ENCODE measurements at regions not wholly inside any gene's neighbourhood (a gene's known extent, or its start where the extent isn't known, plus 50 kb on each side); places are given as distances from the start of the nearest gene placed in this dataset.
"Not testable (repeated sequence)": the region's sequence is repeated elsewhere in the genome, so short reads cannot be mapped to it uniquely, and the experiment has no call there.

DNA sequence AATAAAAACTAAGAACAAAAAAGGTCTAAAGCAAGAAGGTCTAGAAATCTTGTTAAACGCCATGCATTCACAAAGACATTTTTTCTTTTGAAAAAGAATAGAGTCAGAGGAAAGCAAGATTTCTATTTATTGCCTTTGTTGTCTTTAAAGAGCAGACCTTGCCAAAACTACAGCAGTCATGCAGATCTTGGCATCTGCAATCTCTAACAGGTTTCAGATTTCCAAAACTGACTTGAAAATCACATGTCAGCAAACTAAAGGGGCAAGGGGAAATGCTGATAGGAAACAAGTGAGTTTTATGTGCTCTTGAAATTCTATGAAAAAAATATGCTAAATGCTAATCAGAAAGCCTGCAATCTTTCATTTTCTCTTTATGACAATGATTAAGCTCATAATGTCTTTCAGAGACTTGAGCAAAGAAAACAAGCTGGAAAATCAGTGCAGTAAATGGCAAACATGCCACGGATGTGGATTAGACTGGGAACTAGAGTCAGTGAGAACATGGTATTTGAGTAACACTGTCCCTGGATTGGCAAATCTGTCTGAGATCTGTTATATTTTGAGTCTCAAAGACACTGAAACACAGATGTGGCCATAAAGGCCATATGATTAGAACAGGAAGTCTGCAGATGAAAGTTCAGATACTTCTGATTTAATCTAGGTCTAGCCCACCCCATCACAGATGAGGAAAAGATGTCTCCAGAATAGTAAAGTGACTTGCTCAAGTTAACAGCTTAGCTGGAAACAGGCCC, 361.4 kb upstream of the RPS23 start:
- DNase-seq, result no peak

DNA sequence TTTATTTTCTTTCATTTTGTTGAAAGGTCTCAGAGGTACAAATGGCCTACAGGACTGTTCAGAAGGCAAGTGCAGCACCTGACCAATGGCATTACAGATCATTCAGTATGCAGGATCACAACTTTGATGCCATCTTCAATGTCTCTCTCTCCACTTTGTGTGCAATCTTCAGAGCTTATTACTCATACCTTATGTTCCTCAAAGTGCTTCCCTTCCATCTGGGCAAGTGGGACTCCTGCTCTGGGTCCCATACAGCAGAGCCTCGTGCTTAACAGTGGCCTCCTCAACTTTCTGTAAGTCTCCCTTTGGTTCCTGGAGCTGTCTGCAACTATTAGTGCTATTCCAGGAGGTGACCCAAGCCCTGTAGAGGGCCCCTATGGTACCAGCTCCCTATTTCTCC, 358.4 kb upstream of the RPS23 start:
- no peak for DNase-seq

DNA sequence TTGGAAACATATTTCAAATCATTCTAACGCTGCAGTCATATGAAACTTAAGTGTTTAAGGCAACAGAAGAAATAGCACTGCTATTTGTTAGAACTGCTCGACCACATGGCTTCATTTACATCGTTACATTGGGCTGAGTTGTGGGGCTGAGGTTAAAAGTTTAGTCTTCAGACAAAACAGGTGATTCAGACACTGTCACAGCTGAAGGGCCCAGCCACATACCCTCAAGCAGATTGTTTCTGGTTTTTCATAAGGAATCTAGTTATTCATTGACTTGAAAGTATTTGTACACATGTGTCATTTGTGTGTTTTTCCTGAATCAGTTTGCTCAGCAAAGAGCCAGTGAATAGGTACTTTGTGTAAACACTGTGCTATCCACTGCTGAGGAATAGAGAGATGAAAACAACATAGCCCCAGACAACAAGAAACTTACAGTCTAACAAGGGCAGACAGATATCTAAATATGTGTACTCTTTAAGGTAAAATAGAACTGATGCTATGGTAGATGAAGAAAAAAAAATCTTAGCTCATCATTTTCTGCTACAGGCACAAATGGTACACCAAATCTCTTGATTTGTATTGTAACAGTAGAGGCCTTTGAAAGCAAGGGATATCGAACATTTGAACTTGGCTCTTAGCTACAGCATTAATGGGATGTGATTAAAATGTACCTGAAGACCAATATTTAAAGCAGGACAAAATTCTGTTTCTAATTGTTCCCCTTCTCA, 357.6 kb upstream of the RPS23 start:
- DNase-seq, result no peak

DNA sequence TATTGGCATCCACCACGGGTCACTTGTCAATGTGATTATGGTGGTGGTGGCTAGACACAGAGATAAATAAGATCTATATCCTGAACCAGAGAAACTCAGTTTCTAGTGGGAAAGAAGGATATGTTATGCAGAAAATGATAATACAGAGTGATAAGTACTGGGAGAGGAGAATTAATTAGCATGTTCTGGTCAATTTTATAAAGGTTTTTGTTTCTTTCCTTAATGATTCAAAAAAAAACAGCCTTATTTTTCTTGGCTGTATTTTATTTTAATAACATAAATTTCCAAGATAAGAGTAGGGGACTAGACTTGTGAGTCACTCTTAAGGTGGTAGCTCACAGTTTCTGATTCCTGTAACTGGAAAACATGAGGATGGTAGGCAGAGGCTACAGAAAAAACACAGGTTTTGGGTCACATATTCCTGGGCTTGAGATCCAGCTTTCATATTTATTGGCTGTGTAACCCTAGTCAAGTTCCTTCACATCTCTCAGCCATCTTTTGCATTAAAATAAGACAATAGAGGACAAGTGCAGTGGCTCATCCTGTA, 350.3 kb upstream of the RPS23 start:
- no peak for DNase-seq

DNA sequence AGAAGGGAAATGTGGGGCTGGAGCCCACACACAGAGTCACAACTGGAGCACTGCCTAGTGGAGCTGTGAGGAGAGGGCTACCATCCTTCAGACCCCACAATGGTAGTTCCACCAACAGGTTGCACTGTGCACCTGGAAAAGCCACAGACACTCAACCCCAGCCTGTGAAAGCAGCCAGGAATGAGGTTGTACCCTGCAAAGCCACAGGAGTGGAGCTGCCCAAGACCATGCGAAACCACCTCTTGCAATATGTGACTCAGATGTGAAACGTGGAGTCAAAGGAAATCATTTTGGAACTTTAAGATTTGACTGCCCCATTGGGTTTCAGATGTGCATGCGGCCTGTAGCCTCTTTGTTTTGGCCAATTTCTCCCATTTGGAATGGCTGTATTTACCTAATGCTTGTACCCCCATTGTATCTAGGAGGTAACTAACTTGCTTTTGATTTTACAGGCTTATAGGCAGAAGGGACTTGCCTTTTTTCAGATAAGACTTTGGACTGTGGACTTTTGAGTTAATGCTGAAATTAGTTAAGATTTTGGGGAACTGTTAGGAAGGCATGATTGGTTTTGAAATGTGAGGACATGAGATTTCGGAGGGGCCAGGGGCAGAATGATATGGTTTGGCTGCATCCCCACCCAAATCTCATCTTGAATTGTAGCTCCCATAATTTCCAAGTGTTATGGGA, 348.9 kb upstream of the RPS23 start:
- DNase-seq, result not testable (repeated sequence)

DNA sequence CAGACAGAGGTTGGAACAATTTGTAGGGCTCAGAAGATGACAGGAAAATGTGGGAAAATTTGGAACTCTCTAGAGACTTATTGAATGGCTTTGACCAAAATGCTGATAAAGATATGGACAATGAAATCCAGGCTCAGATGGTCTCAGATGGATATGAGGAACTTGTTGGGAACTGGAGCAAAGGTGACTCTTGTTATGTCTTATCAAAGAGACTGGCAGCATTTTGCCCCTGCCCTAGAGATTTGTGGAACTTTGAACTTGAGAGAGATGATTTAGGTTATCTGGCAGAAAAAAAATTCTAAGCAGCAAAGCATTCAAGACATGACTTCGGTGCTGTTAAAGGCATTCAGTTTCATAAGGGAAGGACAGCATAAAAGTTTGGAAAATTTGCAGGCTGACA, 347.9 kb upstream of the RPS23 start:
- DNase-seq, result not testable (repeated sequence)

DNA sequence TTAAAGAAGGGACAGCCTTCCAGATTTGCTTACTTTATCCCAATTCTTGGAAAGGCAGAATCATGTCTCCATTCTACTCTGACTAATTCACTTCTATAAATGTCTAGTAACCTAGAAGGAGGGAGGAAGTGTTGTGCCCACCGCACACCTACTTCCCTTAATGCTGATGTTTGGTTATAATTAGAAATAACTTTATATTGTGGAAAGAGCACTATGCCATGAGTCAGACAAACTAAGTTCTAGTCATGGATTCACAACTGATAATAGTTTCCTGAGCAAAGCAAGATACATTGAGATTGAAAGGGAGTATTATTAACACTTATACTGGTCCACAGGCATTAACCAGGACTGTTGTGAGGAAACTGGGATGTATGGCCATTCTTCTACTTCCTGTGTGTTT, 345.9 kb upstream of the RPS23 start:
- DNase-seq, result no peak

DNA sequence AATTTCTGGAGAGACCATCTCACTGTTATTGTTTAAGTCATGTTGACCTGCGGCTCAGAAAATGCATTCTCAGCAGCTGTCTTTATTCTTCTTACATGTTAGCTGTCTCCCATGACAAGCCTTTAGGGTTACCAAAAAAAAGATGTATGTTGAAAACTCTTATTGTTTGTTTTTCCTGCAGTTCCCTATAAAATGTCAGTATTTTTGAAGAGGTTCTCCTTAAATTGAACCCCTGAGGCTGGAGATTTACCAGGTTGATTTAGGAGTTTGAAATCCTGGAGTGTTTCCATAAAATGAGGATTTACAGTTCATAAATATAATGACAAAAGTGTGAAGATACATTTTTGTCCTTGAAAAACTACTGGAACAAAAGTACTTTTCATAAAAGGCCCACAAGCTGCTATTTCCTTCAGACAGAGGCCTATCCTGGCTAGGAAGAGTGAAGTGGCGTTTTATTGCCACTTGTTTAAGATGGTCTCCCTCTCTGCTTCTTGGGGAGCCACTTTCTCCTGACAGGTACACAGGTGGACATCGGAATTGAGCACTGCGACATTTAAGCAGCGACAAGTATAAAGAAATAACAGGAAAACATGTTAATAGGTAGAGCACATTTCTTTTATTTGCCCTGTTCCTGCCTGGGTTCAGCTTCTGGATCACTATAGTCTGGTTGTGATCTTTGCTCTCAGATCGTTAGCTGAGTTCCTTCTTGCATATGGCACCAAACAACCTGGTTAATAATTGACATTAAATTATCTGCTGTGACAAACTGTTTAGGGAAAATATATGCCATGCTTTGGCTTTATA, 344.8 kb upstream of the RPS23 start:
- no peak for DNase-seq

DNA sequence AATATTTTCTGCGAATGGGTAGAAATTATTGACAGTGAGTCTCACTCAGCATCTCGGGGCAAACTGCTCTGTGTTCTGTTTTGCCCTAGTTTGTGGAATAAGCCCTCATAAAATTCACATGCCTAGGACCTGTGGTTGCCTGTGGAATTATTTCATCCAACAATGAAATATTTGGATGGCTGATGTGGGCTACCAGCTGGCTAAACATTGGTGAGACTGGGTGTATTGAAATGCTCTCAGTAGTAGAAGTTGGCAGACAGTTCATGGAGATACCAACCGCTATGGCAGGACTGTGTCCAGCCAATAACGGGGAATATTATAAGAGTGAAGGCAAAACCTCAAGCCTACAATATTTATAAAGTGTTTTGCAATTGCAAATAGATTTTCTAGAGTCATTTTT, 344.1 kb upstream of the RPS23 start:
- no peak for DNase-seq

DNA sequence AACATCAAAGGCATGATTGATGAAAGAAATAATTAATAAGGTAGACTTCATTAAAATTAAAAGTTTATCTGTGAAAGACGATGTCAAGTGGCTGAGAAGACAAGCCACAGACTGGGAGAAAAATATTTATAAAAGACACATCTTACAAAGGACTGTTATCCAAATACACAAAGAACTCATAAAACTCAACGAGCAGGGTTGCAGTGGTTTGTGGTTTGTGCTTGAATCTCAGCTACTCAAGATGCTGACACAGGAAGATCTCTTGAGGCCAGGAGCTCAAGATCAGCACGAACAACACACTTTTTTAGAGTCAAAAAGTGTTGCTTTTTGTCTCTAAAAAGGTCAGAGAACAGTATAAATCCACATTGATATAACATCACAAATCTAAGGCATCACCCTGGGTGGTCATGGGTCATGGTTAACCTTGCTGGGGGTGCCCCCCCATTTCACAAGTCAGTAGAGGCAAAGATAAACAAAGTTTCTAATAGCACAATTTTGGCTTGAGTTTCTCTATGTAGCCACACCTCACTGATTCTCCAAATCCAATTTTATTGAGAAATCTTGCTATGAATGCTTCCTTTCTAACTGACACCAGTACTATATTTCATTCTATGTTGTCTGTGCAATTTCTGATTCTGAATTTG, 342.9 kb upstream of the RPS23 start:
- DNase-seq, result no peak

DNA sequence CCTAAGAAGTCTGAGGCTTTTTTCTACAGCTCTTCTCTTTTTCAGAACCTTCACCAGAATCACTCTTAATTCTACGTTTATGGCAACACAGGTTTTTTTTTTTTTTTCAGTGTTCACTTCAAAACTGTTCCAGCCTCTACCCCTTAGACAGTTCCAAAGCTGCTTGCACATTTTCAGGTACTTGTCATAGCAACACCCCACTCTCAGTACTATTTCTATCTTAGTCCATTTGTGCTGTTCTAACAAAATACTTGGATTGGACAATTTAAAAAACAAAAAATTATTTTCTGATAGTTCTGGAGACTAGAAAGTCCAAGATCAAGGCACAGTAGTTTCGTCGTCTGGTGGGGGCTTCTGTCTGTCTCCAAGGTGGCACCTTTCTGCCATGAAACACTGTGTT, 340.9 kb upstream of the RPS23 start:
- DNase-seq, result no peak

DNA sequence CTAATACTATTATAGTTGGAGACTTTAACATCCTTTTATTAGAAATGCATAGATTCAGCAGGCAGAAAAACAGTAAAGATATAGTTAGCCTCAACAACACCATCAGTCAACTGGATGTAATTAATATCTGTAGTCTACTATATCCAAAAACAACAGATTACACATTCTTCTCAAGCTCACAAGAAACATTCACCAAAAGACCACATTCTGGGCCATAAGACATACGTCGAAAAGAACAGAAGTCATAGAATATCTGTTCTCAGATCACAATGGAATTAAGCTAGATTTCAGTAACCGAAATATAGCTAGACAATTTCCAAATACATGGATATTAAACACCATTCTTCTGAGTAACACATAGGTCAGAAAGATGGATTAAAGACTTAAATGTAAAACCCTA, 336.6 kb upstream of the RPS23 start:
- no peak for DNase-seq

DNA sequence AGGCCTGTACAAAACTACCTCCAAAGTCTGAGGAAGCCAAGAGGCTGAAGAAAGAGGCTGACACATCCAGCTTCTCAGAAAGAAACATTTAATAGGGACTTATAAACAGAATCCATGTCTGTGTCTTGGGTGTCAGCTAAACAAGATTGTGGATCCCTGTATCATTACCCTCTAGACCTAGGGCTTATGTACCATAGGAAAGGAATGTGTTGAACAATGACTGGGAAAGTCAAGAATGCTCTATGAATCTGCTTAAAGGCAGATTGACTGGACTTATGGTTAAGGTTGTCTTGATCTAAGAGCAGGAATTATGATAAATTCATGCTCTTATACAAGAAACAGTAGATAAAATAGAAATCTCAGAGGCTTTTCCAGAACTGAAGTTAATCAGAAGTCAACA, 335.7 kb upstream of the RPS23 start:
- DNase-seq, result no peak

DNA sequence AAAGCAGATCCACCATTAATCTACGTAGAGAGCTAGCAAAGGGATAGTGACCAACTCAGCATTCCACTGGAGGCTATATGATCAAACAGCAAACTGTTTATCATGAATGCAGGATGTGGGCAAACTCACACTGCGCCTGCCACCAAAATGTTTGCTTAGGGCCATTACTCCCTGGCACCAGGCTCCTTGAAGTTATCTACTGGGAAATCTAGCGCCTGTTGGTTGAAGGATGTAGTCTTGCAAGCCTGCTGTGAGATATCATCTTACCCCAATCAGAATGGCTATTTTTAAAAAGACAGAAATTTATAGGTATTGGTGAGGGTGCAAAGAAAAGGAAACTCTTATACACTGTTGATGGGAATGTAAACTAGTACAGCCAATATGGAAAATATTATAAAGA, 332.5 kb upstream of the RPS23 start:
- no peak for DNase-seq

DNA sequence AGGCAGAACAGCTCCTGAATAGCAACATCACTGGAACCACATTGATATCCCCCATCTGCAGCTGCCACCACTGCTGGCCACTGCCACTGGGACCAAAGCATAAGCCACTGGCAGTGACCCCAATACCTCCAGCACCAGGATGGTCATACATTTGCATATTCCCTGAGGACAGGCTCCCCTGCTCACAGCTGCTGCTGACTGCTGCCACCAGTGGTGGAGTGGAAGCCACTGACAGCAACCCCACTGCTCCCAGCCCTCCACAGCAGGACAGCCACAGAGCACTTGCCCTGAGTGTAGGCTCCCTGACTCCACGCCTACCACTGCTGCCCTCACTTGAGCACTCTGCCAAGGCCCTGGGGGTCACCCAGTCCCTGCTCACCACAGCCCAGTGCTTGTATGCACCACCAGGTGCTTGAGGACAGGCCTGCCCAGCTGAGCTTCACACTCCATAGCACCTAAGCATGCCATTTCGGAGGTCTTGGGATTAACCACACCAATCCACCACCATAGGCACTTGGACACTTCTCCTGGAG, 327.4 kb upstream of the RPS23 start:
- no peak for DNase-seq

DNA sequence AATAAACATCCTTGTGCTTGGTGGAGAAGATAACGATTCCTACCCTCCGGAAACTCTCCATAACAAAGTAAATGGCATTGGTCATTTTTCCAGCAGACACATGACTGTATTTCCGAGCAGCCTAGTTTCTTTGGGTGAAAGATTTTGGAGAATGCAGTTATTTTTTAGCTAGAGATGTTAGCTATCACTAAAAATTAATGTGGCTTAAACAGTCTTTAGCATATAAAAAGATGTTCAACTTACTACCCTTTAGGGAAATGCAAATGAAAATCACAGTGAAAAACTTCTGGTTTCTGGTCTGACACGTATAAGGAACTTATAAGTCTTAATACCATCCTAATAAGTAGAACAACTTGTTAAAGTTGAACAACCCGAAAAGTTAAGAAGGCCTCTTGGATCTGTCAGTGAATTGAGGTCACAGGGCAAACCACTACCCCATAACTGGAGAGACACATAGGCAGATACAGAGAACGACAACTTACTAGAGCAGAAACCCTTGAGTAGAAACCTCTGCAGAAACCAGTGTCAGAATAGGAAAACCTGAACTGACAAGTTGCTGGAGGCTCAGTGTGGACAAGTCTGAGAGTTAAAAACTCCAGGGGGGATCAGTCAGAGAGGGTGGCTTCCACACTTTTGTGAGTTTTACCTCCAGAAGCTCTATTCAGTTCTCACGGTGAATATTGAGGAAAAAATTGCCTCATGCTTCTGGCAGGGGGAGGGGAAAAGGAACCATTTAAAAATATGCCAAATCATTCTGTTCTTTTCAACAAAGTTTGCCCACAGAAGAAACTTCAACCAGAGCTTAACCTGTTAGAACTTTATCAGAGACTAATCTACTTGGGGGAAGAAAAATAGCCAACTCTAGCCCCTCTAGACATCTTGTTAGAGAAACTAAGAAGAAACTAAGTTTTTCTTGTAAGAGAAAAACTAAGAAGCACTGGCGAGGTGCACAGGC, 325.2 kb upstream of the RPS23 start:
- no peak for DNase-seq

DNA sequence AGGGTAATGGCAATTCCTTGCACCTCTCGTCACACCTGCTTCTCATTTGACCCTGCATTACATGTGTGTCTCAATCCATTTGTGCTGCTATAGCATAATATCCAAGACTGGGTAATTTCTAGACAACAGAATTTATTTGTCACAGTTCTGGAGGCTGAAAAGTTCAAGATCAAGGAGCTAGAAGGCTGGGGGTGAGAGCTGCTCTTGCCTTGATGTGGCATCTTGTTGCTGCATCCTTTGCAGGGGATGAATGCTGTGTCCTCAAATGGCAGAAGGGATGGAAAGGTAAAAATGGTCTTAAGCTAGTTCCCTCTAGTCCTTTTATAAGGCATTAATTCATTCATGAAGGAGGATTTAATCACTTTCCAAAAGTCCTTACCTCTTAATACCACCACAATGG, 323.7 kb upstream of the RPS23 start:
- DNase-seq, result no peak

DNA sequence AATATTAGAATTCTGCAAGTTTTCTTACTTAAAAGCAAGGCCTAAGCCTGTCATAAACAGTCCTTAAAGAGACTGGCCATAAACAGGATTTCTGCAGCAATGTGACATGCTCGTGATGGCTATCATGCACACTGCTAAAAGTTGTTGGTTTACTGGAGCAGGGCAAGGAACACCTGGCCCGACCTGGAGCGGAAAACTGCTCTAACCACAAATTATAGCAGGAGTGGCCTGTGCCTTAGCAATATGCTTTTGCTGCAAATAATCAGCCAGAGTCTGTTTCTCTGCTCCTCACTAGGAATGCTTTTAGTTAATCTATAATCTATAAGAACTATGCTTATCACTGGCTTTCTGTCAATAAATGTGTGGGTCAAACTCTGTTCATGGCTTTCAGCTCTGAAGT, 322.9 kb upstream of the RPS23 start:
- no peak for DNase-seq

DNA sequence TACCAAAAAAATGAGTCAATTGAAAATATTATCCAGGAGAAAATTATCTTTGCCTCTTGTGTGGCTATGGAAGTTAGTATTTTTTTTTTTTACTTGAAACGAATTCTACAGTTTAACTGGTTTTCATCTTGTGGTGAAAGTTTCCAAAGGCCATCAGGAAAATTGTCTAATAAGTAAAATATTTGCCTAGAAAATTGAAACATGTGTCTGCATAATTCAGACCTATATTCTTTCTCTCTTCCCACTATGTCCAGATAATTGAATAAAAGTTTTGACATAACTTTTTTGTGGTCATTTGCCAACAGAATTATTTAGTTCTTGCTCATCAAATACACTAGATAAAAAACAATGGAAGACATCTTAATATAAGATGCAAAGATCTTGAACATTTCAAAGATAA, 321.5 kb upstream of the RPS23 start:
- DNase-seq, result no peak

DNA sequence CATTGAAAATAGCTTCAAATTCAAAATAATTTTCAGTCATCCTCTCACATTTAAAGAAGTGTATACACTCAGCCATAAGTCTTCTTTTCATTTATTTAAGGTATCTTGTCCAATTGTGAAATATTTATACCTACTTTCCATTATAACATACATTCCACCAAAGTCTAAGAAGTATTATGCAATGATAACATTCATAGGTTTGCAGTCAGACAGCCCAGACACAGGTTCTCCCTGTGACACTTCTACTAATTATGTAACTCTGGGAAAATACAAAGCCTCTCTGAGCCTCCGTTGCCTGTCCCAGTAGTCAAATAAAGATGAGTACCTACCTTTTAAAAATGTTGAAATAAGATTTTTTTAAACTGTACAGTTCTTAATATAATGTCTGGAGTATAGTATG, 320.9 kb upstream of the RPS23 start:
- no peak for DNase-seq

DNA sequence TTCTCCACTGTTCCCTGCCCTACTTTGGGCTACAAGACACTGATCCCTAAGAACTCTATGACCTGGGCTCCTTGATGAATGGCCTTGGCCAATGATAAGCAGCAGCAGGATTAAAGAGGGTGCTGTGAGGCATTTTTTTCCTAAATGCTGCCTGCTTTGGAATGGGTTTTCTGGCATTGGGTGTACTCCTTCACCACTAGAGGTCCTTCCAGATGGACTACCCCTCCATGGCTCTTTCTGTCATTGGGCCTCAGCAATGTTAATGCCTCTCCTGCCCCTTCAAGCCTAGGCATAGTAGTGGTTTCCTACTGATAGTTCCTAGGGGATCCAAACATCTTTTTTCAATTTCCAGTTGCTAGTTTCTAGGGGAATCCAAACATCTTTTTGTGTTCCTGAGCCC, 319.3 kb upstream of the RPS23 start:
- DNase-seq, result no peak

All from NCI-H1930 (cell line).